Ovary (tissue), 3 donors: ENCODE measurements at regions not wholly inside any gene's neighbourhood (a gene's known extent, or its start where the extent isn't known, plus 50 kb on each side); places are given as distances from the start of the nearest gene placed in this dataset.

ENCODE experiments used
- EP300 ChIP-seq: sonication (generic); formaldehyde crosslinking; IDR thresholded peaks from one replicate; pipeline ENCODE4 v1.6.1; 2017; ENCODE audit warnings: antibody characterized with exemption
- POLR2A ChIP-seq: fragments of 450-650 bp; IDR thresholded peaks from one replicate; pipeline ENCODE4 v1.6.1; 2017; ENCODE audit warnings: antibody characterized with exemption, mild to moderate bottlenecking, moderate library complexity
- TF ChIP-seq, protein P1 (sequence below), 3 donors: fragments of 450-650 bp in 2 of 3; fragments of 200-600 bp in 1 of 3; IDR thresholded peaks; one replicate each; pipeline versions ENCODE4 v1.5.1 to v1.8.0; 2016 to 2022; ENCODE audit warnings: antibody characterized with exemption in 3 of 3, mild to moderate bottlenecking in 1 of 3
- donor health status: DM: no; HTN: no; CAD: no.

DNA sequence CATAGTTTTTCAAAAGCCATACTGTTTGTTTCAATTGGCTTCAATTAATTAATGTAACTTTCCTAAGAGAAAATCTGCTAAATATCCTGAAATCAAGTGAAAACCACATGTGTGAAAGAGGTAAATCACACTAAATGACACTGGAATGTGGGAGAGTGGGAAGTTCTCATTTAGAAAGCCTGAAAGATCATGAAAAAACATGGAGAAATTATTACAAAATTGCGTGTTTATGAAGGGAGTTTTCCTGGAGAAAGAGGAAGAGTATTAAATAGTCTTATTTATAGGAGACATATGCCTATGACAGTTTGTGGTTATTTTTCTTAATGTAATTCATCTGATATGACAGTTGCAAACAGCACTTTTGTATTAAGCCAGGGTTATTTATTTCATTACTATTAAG lies 183.7 kb downstream of the DKK2 start:
- TF ChIP-seq, protein P1, sequence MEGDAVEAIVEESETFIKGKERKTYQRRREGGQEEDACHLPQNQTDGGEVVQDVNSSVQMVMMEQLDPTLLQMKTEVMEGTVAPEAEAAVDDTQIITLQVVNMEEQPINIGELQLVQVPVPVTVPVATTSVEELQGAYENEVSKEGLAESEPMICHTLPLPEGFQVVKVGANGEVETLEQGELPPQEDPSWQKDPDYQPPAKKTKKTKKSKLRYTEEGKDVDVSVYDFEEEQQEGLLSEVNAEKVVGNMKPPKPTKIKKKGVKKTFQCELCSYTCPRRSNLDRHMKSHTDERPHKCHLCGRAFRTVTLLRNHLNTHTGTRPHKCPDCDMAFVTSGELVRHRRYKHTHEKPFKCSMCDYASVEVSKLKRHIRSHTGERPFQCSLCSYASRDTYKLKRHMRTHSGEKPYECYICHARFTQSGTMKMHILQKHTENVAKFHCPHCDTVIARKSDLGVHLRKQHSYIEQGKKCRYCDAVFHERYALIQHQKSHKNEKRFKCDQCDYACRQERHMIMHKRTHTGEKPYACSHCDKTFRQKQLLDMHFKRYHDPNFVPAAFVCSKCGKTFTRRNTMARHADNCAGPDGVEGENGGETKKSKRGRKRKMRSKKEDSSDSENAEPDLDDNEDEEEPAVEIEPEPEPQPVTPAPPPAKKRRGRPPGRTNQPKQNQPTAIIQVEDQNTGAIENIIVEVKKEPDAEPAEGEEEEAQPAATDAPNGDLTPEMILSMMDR (IDR thresholded peaks at IDR 0.05): no peak
- TF ChIP-seq POLR2A (no peak), EP300 (no peak)
